ENCODE measurements at regions not wholly inside any gene's neighbourhood (a gene's known extent, or its start where the extent isn't known, plus 50 kb on each side); places are given as distances from the start of the nearest gene placed in this dataset.

- TF ChIP-seq CTCF (conservative IDR thresholded peaks at IDR 0.05; ENCODE audit: low read depth, low read length): no peak
- no peak for TF ChIP-seq EZH2 (IDR thresholded peaks at IDR 0.05; ENCODE audit: low read length, unreplicated experiment)
- no peak for TF ChIP-seq EZH2phosphoT487 (IDR thresholded peaks at IDR 0.05; ENCODE audit: borderline replicate concordance, low read length)
Measured at GRCh38 chr7:26560526-26561256, 269.0 kb downstream of the SNX10 start.

Measured in PC-3 (cell line).